ENCODE measurements at regions not wholly inside any gene's neighbourhood (a gene's known extent, or its start where the extent isn't known, plus 50 kb on each side); places are given as distances from the start of the nearest gene placed in this dataset.
"Not testable (repeated sequence)": the region's sequence is repeated elsewhere in the genome, so short reads cannot be mapped to it uniquely, and the experiment has no call there.

DNA sequence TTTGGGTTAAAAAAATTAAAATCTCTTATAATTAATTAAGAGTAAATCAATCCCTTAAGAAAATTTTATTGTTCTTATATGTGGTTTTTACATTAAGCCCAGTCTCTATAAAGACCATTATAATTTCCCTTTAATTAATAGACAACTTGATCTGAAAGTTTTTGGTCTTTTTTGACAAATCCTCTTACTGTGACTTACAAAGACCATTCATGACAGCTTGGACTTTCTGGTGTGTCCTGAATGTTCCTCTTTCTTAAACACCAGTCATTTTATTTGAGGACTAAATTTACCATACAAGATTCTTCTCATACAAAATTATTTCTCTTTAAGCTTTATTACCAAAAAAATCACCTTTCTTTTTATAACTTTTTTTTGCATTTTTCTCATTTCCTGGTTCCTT, 368.3 kb downstream of the ADGRD1 start:
- DNase-seq, result no peak

DNA sequence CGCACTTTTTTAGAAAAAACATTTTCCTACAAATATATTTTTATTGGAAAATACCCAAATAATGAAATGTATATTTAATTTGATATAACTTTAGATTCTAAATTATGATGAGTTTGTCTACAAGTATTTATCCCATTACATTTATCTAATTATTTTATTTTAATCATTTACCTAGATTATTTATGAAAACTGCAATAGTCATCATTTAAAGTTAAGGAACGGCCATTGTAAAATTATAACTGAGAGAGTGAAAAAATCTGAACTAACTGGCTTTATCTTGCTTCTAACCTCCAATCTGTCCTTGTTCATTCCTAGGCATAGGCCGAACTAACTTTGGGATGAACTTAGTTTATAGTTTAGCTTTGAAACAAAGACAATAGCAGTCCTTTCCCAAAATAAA, 368.8 kb downstream of the ADGRD1 start:
- DNase-seq, result not testable (repeated sequence)

DNA sequence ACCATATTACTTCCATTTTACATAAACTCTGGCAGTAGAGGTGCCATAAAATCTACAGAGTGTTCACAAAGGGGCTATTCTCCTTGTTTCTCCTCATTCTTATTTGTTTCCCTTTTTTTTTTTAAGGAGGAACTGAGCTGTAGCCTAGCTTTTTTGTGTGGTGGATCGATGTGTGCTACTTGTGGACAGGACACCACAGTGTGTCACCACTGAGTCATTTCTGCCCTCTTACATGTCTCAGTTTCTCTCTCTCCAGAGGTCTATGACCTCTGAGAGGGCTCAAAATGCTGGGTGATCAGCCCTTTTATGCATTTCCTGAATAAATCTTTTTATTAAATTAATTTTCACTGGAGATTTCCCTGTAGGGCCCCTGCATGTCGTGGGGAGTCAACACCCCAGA, 370.2 kb downstream of the ADGRD1 start:
- DNase-seq, result no peak

DNA sequence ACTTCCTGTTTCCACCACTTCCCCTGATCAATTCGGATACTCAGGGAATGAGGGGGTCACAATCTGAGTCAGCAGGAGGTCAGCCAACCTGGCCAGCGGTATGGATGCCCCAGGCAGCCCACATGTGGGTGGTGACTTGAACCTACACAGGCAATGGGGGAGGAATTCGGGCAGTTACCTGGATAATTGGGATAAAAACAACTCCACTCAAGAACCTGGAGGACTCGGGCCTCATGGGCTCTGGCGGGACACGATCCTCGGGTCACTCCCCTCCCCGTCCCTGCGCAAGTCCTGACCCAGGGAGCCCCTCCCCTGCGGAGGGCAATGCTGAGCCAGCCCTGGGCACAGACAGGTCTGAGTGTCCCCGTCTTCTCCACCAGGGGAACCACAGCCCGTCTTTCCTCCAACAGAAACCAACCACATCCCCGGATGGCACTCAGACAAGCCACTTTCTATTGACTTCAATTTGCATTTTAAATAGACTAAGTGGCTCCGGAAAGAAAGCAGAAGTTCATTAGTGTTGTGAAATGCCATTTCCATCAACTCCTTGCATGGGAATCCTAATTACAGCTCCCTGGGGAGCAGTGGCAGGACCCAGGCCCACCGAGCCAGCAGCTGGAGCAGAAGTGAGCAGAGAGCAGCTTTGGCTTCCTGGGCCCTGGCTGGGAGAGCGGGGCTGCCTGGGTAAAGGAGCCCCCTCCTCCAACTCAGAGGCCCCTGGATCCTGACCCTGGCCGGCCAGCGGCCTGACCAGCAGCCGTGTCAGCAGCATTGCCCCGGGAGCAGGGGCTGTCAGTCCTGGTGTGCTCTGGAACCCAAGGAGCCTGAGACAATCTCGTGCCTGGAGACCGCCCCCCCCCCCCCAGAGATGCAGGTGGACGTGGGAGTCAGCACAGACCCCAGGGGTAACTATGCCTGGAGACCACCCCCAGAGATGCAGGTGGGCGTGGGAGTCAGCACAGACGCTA, 374.1 kb downstream of the ADGRD1 start:
- no peak for DNase-seq

DNA sequence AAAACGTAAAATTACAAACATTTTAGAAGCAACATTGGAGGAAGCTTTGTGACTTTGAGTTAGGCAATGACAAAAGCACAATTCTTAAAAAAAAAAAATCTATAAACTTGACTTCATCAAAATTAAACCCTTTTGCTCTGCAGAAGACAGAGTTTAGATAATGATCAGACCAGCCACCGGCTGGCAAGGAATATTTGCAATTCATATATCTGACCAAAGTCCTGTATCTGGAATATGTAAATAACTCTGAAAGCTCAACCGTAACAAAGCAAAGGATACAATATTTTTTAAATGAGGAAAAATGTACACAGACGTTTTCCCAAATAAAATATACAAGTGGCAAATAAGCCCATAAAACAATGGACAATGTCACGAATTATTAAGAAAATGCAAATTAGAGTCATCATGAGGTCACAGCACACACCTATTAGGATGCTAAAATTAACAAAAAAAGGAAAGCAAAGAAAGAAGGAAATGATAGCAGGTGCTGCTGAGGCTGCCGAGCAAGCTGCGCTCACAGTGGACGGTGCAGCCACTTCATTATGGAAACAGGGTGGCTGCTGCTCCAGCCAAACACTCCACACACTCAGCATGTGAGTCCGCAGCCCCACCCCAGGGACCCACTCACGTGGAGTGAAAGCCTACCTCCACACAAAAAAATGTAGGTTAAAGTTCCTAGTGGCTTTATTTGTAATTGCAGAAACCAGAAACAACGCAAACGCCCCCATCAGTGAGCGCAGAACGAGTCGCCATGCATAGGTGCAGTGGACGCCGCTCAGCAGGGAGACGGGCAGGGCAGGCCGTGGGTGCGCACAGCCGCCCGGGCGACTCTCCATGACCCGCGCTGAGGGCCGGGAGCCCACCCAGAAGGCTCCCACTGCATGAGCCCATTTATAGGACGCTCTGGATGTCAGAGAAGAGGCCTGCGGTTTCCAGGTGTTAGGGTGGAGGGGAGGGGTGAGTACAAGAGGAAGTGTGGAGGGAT, 375.4 kb downstream of the ADGRD1 start:
- not testable (repeated sequence) for DNase-seq

DNA sequence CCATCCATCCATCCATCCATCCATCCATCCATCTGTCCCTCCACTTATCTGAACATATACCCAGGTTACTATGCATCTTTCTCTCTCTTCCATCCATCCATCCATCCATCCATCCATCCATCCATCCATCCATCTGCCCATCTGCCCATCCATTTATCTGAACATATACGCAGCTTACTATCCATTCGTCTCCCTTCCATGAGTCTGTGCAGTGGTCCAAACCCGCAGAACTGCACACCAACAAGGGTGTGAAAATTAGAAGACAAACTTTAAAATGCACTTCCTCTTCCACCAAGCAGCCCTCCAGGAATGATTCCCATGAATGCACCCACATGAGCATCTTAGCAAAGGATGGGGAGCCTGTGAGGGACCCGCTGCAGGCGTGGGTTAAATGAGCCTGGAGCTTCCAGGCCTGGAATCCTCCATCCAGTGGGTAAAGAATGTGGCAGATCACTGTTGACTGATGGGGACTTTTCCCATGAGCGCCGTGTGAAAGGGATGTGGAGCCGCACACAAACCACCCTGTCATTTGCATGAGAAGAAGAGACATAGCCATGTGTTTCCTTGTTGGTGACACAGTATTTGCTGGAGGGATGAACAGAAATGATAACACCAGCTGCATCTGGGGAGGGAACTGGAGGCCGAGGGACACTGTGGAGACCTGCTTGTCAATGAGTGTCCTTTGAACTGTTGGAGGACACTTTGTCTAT, 376.6 kb downstream of the ADGRD1 start:
- no peak for DNase-seq

DNA sequence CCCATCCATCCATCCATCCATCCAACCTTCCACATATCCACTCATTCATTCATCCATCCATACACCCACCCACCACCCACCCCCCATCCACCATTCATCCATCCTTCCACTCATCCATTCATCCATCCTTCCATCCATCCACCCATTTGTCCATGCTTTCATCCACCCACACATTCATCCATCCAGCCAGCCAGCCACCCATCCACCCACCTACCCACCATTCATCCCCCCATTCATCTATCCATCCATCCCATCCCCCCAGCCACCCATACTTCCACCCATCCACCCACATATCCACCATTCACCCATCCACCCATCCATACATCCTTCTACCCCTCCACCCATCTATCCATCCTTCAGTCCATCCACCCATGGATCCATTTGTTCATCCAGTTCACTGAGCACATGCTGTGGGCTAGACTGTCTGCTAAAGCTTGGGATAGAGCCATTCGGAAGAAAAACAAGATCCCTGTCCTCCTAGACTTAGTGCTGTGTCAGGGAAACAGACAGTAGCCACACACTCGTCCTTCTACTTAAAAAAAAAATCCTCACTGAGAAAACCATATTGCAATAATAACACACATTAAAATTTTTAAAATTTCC, 377.5 kb downstream of the ADGRD1 start:
- no peak for DNase-seq

DNA sequence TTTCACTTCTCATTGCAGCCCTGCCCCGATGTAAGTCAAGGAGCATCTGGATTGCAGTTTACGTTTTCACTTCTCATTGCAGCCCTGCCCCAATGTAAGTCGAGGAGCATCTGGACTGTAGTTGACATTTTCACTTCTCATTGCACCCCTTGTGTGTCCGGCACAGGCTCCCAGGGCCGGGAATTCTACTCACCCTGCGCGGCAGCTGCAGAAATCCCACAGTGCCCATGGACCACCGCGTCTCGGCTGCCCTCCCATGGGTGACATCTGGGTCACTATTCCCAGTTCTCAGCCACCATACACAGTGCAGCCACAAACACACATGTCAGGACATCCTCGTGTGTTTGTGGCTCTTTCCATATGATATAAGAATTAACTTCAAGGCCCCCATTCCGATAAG, 378.5 kb downstream of the ADGRD1 start:
- DNase-seq, result no peak

DNA sequence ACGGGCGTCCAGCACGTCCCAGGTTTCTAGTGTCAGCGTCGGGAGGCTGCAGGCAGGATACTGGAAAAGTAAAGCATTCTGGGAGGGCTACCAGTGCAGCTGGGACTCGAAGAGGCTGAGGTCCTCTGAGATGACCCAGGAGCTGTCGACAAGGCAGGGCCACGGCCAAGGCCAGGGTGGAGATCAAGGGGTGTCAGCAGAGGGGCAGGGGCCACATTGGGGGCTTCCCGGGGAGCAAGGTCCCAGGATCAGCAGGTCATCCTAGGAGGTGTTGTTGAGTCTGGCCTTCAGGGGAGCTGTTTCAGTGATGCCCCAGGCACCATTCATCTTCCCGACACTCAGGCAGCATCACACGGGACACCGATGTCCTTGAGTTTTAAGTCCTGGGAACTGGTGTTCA, 377.8 kb upstream of the SFSWAP start:
- no peak for DNase-seq

DNA sequence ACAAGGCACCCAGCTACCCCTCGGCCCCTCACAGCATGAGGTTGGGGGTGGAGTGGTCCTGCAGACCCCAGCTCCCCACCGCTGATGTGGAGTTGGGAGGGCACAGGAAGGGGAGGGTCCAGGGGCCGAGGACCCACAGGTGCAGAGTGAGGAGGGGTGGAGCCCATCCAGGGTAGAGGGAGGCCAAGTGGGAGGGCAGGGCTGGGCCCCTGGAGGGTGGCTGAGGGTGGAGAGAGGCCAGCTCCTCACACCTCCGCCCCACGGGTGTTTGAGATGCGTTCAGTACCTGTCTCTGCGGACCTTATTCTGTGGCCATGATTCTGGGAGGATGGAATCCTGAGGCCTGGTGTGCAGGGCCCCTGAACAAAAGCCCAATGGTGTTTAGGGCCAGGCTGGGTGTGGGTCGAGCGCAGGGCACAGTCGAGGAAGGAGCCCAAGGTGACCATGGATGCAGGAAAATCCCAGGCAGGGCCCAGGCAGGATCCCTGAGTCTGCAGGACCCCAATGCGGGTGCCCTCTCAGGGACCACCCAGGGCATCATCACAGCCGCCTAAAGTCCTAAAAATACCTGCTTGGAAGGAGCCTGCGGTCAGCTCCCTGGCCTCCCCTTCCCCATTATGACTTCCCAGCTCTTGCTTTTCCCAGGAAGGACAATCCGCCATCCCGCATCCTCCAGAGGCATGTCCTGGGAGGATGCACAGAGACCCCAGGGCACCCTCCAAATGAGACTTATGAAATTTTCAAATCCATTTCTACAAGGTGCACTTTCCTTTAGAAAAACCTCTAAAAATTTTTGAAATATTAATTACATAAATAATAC, 377.1 kb upstream of the SFSWAP start:
- DNase-seq, result no peak

DNA sequence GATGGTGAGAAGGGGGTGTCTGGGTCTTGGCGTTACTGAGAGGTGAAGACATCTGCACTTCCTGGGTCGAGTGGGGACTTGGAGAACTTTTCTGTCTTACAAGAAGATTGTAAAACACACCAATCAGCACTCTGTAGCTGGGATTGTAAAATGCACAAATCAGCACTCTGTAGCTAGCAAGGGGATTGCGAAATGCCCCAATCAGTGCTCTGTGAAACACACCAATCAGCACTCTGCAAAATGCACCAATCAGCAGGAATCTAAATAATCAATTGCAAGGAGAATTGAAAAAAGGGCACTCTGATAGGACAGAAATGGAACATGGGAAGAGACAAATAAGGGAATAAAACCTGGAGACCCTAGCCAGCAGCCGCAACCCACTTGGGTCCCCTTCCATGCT, 376.1 kb upstream of the SFSWAP start:
- DNase-seq, result no peak

DNA sequence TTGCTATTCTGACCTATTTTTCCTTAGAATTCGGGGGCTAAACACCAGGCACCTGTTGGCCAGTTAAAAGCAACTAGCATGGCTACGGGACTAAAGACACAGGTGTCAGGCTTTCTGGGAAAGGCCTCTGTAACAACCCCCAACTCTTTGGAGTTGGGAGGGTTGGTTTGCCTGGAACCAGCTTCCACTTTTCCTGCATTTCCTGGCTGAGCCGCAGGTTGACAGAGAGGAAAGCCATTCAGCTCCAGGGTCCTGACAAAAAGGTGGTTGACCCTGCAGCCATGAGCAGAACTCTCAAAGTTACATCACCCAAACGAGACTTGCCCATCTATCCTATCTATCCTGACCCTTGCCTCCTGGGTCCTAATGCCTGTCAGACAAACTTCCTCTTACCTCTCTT, 375.4 kb upstream of the SFSWAP start:
- no peak for DNase-seq

DNA sequence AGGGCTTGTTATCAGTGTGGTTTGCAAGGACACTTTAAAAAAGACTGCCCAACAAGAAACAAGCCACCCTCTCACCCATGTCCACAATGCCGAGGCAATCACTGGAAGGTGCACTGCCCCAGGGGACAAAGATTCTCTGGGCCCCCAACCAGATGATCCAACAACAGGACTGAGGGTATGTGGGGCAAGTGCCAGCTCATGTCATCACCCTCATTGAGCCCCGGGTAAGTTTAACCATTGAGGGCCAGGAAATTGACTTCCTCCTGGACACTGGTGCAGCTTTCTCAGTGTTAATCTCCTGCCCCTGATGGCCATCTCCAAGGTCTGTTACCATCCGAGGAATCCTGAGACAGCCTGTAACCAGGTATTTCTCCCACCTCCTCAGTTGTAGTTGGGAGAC, 373.0 kb upstream of the SFSWAP start:
- not testable (repeated sequence) for DNase-seq

DNA sequence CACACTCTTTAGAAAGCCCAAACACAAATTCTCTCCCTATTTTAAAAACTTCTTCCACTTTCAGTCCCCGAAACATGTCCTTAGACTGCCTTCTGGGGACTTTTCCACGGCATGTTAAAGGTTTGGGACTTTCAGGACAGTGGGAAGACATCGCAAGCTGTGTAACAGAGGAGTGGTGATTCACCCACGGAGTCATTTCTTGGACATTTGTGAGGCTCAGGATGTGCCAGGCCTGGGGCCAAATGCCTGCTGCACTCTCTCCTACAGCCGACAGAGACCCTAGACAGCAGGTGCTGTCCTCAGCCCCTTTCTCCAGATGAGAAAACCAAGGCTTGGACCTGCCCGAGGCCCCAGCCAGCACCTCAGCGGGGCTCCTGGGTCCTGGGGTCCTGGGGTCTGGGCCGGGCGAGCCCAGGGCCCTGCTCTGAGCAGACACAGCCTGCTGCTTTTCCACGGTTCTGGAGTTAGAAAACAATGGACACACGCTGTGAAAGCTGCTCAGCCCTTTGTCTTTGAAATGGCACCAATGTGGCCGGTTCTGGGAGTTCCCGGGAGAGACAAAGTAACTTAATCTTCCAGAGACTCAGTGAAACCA, 370.2 kb upstream of the SFSWAP start:
- DNase-seq, result no peak

DNA sequence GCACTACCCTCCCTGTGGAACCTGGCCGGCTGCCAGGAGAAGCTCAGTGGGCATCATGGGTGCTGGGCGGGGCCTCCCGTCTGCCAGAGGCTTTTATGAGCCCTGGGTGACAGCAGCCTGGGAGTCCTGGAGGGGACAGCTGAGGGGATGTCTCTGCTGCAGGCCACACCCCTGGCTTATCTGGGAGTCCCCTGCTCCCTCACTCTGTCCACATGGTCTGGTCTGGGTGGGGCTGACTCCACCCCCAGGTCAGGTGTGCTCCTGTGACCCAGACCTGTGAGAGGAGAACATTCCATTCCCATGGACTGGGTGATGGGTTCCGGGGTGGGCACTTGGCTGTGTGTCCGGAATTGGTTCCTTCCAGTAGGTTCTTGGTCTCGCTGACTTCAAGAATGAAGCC, 369.3 kb upstream of the SFSWAP start:
- not testable (repeated sequence) for DNase-seq

DNA sequence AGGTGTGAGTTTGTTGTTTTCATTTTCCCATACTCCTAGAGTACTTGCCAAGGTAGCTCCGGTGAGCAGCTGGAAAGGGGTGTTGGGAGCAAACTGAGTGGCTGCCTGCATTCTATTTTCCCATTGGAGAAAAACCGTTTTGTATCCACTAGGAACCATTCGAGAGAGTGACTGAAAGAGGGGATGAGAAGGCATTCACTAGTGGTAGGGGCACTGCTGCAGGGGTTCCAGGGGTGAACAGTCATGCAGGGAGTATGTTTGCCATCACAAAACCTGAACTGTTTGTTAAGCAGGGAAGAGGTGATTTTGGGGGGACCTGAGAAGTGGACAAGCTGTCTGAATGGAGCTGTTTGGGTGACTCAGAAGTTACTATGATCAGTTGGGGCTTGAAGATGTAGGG, 367.5 kb upstream of the SFSWAP start:
- not testable (repeated sequence) for DNase-seq

DNA sequence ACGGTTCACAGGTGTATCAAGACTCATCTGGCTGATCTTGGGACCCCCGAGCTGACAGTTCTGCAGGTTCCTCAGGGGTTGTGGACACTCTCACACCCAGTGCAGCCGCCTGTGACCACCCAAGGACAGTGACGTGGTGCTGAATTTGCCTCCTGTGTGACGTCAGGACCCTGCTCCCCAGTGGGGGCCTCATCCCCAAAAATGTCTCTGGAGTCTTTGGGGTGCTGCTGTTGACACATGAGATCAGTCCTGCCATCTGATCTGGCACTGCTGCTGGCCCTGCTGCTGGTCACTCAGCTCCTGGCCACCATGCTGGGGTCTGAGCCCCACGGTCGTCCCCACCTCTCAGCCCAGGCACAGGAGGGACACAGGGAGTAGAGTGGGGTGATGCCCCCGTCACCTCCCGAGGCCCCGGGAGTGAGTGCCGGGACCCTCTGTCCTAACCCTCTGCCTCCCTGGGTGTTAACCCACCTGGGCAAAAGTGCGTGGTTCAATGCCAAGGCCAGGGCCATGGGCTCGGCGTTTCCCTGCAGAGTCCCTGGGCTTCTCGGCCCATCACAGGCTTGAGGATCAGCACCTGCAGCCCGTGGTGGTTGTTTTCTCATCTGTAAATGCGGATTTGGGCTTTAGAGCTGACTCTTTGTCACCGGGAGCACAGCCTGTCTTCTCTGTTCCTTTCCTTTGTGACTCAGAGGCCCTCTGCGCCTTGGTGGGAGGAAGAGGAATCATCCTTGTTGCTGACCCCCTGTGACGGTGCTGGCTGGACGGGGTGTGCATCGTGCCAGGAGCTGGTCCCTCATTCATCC, 366.0 kb upstream of the SFSWAP start:
- not testable (repeated sequence) for DNase-seq

DNA sequence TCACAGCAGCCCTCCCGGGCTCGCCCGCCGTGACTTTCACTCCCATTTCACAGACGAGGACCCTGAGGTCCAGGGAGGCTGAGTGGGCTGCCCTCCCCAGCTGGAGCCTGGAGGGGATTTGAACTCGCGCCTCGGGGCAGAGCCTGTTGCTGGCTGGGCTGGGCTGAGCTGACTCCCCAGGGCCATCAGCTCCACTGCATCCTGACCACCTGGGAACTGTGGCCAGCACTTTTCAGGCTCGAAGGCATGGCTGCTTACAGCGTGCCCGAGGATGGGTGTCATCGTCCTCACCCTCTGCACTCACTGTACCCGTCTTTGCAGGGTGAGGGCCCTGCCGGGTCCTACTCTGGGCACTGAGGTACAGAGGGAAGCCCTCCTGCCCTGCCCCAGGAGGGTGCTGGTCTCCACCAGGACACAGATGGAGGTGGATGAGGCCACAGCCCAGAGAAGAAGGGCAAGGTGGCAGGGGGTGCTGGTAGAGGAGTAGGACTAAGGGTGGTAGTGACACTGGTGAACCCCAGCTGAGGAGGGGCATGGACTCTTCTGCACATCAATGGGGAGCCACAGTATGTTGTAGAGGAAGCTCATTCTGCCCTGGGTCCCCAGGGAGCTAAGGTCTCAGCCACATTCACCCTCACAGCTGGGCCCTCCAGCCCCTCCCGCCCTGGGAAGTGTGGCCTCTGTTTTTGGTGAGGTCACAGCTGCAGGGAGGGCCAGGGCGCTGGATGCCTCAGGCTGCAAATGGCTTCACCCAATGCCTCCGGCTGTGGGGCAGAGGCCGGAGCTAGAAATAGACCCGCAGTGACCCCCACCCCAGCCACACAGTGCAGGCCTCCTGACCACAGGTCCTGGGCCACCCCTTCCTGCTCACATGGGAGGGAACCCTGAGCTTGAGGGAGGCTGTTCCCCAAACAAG, 365.1 kb upstream of the SFSWAP start:
- no peak for DNase-seq

Measured in activated naive CD4-positive, alpha-beta T cell treated with Interleukin-2 at 50 U/mL for 16 hours (primary cell).